RPMI7951 (cell line): ENCODE measurements at regions not wholly inside any gene's neighbourhood (a gene's known extent, or its start where the extent isn't known, plus 50 kb on each side); places are given as distances from the start of the nearest gene placed in this dataset.

ENCODE experiments used
- DNase-seq: peaks from one replicate; pipeline ENCODE4 v3.0.0-alpha.2; 2012; ENCODE audit warnings: low read depth

DNA sequence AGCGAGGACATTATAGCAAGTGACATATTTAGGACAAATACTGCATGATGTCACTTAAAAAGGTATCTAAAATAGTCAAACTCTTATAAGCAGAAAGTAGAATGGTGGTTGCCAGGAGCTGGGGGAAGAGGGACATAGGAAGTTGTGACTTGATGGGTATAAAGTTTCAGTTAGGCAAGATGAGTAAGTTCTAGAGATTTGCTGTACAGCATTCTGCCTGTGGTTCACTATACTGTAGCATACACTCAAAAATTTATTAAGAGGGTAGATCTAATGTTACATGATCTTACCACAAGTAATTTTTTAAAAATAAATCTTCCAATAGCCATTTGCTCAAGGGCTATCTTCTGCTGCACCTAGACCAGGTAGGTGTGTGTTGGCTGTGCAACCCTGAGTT lies 78.1 kb upstream of the NPAS2 start:
- DNase-seq: peak; percentile 32

DNA sequence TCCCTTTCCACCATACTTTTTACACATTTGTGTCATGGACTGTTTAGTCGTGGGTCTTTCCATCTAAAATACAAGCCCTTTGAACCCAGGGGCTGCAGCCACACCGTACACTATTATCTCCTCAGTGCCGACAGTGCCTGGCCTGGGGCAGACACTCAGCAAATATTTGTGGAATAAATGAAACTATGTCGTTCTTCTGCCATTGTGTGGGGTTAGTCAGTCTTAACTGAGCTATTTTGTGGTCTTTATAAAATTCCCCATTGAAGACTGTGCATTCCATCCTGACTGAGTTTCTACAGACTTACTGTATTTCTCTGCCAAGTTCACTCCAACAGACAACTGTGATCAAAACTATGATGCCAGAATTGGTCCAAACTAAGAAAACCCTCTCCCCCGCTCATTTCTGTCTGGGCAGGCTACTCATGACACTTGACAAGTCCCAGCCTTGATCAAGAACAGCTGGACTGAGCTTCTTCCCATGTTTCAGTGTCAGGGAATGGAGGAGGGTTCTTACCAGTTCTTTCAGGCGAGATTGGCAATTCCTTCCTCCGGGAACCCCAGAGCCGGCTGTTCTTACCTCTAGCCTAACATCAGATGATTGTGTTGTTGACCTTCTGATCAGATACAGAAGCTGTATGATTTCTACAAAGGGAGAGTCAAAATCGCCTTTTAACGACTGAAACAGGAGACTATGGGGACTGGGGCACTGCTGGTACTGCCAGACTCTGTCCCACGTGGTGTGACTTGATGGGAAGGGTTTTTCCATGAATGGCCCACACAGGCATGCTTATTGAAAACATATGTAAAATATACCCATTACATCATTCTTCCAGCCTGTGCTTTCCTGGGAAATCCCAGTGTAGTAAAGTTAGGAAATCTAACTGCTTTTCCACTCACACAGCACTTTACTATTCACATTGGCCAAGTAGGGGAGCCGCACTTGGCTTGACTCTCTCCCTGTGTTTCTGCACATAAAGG lies 77.4 kb upstream of the NPAS2 start:
- peak; percentile 99 for DNase-seq

DNA sequence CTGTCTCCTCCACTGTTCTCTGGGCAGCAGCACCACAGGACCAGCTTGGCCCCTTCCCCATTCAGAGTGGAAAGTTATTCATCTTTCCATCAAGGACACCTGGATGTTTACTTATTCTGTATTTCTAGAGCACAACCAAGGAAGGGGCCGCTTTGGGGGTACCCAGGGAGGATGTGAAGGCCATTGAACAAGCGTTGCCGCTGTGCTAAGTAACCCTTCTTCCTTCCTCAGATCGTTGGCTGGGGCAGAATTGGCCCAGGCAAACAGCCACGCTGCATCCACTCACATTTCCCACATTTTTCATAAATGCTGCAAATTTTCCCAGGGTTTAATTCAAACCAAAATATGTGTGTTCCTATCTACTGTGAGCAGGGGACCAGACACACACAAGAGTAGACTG lies 76.2 kb upstream of the NPAS2 start:
- DNase-seq: no peak

DNA sequence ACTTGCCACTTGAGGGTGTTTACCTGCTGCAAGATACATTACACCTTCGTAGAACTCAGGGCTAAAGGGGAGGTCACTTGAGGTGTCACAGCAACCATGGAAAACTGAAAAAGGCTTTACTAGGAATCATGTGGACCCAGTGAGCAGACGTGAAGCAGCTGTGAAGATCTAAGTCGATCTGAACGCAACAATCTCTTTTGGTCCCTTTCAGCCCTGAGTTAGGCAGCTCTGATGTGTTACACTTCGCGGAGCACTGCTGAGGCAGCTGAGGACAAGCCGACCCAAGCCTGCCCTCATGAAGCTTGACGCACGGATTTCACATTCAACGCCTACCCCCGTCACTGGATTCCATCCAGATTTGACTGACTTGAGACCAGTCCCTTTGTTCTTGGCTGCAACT lies 75.8 kb upstream of the NPAS2 start:
- DNase-seq: no peak

DNA sequence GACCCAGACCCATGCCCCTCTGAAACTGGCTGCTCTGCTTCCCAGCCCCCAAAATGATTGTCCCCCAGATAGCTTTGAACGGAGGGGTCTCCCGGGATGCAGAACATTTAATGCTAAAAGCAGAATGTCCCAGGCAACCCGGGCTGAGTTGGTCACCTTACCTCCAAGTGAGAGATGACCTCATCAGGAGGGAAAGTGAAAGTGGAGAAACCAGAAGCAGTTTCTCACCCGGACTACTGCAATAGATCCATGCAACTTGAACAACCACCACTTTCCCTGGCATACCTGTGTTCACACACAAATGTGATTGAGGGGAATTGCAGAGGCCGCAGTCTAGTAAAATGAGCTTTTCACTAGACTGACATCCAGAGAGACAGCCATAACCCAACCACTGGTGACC lies 75.3 kb upstream of the NPAS2 start:
- DNase-seq: peak; percentile 65

DNA sequence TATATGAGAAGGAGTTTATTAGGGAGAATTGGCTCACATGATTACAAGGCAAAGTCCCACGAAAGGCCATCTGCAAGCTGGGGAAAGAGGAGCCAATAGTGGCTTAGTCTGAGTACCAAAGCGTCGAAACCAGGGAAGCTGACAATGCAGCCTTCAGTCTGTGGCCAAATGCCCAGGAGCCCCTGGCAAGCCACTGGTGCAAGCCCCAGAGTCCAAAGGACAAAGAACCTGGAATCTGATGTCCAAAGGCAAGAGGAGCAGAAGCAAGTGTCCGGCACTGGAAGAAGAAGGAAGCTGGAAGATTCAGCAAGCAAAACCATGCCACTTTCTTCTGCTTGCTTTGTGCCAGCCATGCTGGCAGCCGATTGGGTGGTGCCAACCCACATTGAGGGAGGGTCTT lies 74.3 kb upstream of the NPAS2 start:
- DNase-seq: no peak

DNA sequence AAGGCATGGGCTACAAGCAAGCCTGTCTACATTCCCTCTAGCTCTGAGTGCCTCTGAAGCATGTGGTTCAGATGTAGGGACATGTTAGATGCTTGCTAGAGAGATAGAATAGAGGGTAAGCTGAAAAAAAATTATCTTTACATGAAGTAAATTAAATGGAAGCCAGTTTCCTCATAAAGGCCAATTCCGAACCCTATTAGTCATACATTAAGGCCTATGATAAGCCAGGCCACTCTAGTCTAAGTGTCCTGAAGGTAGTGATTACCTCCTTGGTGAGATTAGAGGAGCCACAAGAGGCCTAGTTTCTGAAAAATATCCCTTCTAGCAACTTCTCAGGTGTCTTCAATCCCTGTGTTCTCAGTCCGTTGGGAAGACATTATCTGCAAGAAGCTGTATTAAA lies 72.4 kb upstream of the NPAS2 start:
- peak; percentile 40 for DNase-seq

DNA sequence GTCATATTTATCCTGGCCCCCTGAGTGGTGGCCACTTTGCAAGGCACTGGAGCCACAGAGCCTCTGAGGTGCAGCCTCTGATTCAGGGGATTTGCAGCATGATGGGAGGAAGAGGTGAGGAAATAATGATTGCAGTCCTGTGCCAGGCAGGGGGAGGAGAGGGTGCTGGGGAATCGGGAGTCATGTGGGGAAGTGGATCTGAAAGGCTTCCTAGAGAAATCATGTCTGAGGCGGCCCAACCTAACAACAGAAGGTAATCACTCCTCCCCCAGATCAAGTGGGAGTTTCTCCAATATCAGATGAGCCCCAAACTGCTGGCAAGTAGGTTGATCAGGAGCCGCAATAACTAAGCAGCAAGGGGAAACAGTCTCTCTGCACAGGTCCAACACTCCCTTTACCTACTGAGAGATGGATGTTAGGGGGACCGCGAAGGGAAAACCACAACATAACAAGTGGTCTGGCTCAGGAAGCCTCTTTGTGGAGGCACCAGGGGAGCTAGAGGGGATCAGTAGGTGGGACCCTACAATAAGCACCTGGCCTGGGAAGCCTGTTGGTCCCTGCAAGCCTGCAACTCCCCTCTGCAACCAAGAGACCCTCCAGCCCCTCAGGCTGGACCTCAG lies 71.8 kb upstream of the NPAS2 start:
- no peak for DNase-seq

DNA sequence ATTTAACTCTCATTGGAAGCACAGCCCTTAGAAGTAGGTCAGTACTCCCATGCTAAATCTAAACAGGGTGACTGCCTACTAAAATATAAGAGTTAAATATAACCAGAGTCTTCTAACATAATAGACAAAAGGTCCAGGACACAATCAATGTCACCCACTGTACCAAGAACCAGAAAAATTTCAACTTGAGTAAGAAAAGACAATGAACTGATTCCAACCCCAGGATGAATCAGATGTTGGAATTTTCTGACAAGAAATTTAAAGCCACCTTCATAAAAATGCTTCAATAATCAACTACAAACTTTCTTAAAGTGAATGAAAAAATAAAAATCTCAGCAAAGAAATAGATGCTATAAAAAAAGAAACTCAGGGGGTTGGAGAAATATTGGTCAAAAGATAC lies 71.3 kb upstream of the NPAS2 start:
- DNase-seq: no peak

DNA sequence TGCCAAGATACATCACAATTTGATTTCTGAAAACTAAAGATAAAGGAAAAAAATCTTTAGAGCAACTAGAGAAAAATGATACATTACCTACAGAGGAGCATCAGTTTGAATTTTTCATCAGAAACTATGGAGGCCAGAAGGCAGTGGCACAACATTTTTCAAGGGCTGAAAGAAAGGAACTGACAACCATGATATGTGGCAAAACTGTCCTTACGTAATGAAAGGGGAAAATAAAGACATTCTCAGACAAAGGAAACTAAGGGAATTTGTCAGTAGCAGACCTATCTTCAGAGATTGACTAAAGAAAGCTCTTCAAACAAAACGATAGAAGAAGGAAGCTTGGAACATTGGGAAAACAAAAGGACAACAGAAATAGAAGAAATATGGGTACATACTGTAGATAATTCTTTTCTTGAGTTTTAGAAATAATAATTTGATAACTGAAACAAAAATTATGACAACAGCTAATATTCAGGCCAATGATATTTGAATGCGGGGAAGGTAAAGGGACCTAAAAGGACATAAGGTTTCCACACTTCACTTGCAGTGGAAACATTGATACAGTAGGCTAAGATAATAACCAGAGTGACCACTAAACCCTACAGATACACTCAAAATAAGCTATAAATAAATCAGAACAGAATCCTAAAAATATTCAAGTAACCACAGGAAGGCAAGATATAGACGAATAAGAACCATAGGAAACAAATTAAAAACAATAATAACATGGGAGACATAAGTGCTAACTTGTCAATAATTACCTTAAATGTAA lies 70.0 kb upstream of the NPAS2 start:
- DNase-seq: no peak

DNA sequence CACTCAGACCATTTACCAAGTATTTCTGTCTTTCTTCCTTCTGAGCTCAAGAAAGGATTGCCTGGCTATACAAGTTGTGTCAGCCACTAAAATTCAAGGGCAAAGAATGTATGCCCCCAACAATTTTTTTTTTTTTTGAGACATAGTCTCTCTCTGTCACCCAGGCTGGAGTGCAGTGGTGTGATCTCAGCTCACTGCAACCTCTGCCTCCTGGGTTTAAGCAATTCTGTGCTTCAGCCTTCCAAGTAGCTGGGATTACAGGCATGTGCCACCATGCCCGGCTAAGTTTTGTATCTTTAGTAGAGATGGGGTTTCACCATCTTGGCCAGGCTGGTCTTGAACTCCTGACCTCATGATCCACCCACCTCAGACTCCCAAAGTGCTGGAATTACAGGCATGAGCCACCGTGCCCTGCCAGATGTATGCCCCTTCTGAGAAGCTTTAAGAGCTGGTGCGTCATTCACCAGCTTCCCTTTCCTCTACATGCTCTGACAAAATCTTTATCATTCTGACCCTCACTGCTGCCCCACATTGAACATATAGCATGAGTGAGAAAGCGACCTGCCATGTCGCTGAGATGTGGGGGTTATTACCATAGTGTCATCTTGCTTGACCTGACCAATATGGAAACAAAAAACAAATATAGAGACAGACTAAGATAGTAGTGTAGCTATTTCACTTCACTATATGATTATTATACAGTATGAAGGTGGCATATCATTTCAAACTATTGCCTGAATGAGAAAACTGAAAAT lies 67.9 kb upstream of the NPAS2 start:
- DNase-seq: peak; percentile 84

DNA sequence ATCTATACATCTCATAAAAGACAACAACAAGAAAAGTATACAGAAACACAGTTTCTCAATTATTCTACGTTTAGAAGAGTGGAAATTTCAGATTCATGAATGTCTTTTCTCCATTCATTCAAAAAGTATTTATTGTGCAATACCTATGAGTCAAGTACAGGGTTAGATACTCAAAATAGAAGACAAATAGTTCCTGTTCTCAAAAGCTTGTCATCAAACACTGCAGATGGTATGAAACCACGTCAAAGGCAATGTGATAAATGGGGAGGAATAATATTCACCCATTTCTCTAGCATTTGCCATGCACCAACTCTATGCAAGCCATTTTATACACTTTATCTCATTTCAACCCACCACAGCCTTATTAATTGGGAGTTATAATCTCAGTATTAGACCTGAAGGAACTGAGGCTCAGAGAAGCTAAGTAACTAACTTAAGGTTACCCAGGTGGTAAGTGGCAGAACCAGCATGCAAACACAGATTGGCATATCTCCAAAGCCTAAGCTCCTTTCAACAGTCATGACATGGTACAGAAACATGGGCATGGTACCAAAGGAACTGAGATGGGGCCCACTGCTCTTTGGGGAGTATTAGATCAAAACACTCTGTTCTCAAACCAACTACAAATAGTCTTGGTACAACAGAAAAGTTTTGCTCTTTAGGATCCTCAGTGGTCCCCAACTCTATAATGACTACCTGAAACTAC lies 67.2 kb upstream of the NPAS2 start:
- DNase-seq: peak; percentile 86

DNA sequence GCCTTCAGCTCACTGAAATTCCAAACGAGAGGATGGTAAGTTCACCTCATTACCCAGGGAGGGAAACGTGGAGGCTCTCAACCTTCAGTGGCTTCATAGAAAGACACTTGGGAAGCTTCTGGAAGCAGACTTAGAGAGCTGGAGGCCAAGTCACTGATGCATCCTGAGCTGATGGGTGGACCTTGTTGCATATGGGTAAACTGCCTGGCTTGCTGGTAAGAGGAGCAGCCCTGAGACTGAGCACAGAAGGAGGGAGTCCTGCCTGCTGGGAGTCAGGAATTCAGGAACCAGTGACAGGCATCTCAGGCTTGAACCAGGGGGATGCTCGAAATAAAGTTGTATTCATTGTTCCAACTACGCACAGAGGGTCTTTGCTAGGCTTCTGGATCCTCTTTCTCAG lies 66.5 kb upstream of the NPAS2 start:
- no peak for DNase-seq

DNA sequence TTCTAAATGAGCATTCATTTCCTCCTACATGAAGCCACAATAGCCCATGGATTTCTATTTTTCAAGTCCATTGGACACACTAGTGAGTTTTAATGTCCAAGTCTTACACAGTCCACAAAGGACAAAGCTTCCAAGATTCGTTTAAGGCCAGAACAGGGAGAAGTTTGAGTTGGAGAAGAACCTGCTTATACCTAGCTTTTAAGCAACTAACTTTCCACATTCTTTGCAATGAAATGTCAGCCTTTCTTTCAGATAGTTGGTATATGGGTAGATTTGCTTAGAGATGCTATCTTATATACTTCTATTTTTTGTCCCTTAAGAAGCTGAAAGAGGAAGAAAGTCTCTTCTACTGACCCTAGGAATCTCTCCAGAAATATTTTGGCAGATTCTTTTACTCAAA lies 66.1 kb upstream of the NPAS2 start:
- DNase-seq: no peak

DNA sequence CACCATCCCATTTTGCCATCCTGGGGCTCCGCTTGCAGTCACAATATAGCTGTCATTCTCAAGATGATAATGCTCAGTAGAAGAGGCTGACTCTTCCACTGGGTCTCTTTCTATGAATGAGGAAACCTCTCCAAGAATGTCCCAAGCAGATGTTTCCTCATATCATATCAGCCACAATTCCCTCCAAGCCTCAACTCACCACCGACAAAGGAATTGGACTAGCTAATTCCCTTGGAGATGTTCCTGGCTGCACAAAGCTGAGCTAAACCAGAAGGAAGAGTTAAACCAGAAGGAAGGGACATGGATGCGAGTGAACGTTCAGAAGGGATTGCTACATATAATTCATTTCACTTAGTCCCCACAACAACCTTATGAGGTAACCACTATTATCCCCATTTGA lies 65.0 kb upstream of the NPAS2 start:
- peak; percentile 35 for DNase-seq

DNA sequence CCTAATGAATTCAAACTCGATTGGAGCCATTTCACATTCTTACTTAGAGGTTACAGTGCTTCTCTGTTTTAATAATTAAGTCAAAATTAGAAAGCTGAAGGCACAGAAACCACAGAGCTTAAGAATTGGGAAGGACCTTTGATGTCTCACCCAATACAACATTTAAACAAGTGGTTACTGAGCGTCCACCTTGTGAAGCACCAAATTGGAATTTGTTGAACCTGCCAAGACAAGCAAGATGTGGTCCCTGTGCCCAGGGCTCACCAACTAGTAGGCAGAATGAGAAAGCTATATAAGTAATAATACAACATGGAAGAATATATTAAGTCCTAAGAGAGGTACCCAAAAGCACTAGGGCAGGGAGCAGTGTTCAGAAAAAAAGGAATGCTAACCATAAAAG lies 64.5 kb upstream of the NPAS2 start:
- DNase-seq: peak; percentile 79

DNA sequence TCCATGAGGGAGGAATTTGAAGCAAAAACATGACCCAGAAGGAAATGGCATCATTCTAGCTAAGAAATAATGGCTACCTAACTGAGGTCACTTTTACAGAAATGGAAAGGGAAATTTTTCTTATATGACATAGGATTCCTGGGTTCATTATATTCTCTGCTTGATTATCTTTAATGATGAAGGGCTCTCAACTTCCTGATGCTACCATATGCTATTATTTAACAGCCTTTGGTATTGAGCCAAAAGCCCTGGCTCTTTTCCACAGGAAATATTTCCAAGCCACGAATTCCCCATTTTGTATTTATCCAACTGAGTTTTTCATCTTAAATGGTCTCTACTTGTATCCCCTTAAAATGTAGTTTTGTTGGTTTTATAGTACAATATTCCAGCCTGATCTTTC lies 63.2 kb upstream of the NPAS2 start:
- peak; percentile 67 for DNase-seq

DNA sequence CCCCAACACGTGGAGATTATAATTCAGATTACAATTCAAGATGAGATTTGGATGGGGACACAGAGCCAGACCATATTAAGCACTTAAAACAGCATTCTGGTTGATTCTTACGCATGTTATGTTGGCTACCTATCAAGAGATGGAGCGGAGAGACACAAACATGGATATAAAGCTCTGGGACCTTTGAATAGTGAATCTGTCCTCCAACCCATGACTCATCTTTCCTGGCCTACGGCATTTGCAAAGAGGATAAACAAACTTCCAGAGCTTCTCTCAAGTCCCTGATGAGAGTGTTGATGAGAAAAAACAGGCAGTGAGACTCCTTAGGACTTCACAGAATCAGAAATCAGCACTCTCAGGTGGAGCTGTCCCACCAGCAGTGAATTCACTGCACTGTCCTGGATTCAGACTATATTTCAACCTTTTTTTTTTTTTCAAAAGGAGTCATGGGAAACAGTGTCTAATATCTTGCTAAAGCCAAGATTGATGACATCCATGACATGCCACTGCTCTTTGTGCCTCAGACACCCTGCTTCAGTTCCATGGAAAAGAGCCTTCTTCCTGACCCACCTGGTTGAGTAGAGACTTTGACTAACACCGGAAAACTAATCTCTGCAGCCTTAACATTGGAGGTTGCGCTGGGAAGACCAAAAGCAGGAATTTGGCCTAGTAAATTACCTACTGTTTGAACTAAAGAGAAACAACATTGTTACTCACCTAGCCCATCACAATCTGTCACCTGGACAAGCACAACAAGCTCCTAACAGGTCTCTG lies 62.1 kb upstream of the NPAS2 start:
- peak; percentile 99 for DNase-seq

DNA sequence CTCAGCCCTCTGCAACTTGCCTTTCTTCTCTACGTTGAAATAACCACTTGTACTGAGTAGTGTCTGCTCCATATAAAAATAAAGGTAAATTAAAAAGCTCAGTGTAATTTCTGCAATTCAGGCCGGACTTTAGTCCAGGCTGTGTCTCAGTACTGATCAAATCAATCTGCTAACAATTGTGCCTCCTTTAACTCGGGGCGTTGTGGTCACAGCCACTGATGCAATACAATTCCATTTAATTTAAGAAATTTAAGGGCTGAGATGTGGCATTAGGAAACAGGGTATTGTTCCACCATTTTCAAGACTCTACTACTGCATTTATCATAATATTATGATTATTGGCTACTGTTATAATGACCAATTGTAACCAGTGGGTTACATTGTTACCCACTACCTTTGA lies 60.0 kb upstream of the NPAS2 start:
- no peak for DNase-seq

DNA sequence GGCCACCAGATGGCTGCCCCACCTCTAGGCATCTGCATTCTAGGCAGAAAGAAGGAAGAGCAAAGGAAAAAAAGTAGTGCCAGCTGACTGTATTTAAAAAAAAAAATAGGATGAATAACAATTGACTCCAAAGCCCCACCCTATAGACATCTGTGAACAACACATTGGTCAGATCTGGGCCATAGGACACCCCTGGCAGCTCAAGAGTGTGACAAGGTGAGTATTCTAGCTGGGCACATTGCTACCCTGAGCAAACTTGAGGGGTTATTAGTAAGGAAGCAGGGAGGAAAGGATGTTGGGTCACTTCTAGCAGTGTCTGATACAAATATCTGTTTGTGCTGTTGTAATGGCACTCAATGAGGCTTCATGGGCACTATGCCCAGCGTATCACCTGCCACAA lies 58.6 kb upstream of the NPAS2 start:
- no peak for DNase-seq
